Neural progenitor cell (in vitro differentiated cells): ENCODE measurements at regions not wholly inside any gene's neighbourhood (a gene's known extent, or its start where the extent isn't known, plus 50 kb on each side); places are given as distances from the start of the nearest gene placed in this dataset.
A peak's percentile ranks its signal among the peaks of the same experiment; 100 is the strongest.

Source experiments
- DNase-seq: peaks from one replicate; pipeline ENCODE4 v3.0.0-alpha.2; 2016; ENCODE audit warnings: low spot score
- H2AFZ ChIP-seq: fragments of 200-600 bp; sonication (generic); replicated peaks from 2 replicates; pipeline ENCODE4 v1.6.1; 2016; ENCODE audit warnings: antibody characterized with exemption
- H3F3A ChIP-seq: fragments of 200-600 bp; sonication (generic); 2 replicates; pipeline ENCODE4 v1.6.1; 2016; ENCODE audit warnings: antibody characterized with exemption, low read depth
- H3K27ac ChIP-seq: fragments of 200-600 bp; sonication (generic); 2 replicates; pipeline ENCODE4 v1.5.1; 2016; ENCODE audit warnings: mild to moderate bottlenecking
- H3K27me3 ChIP-seq: fragments of 200-600 bp; sonication (generic); 2 replicates; pipeline ENCODE4 v1.6.1; 2016; ENCODE audit warnings: mild to moderate bottlenecking, moderate library complexity
- H3K36me3 ChIP-seq: fragments of 200-600 bp; sonication (generic); 2 replicates; pipeline ENCODE4 v1.5.1; 2016
- H3K4me1 ChIP-seq: fragments of 200-600 bp; sonication (generic); 2 replicates; pipeline ENCODE4 v1.6.1; 2016; ENCODE audit warnings: mixed run types
- H3K4me2 ChIP-seq: fragments of 200-600 bp; sonication (generic); 2 replicates; pipeline ENCODE4 v1.6.1; 2016
- H3K4me3 ChIP-seq: fragments of 200-600 bp; sonication (generic); 2 replicates; pipeline ENCODE4 v1.5.1; 2016
- H3K79me2 ChIP-seq: fragments of 200-600 bp; sonication (generic); 2 replicates; pipeline ENCODE4 v1.6.1; 2016; ENCODE audit warnings: low read depth
- H3K9ac ChIP-seq: fragments of 200-600 bp; sonication (generic); 2 replicates; pipeline ENCODE4 v1.6.1; 2016
- H3K9me3 ChIP-seq: fragments of 200-600 bp; sonication (generic); 2 replicates; pipeline ENCODE4 v1.5.1; 2016; ENCODE audit warnings: low read depth
- H4K20me1 ChIP-seq: fragments of 200-600 bp; sonication (generic); 2 replicates; pipeline ENCODE4 v1.6.1; 2016; ENCODE audit warnings: low read depth
- H3K27ac Mint-ChIP-seq: 3 replicates; pipeline ENCODE4 v1.8.0; 2021; ENCODE audit warnings: mixed read lengths
- H3K27me3 Mint-ChIP-seq: 2 replicates; pipeline ENCODE4 v1.8.0; 2022; ENCODE audit warnings: low read depth, mild to moderate bottlenecking, inconsistent platforms, moderate library complexity, mixed read lengths; ENCODE audit not compliant: insufficient read depth
- H3K36me3 Mint-ChIP-seq: 3 replicates; pipeline ENCODE4 v1.8.0; 2021; ENCODE audit warnings: mixed read lengths
- H3K4me1 Mint-ChIP-seq: 3 replicates; pipeline ENCODE4 v1.8.0; 2021; ENCODE audit warnings: mixed read lengths
- H3K4me3 Mint-ChIP-seq: 3 replicates; pipeline ENCODE4 v1.8.0; 2021; ENCODE audit warnings: mild to moderate bottlenecking, moderate library complexity, mixed read lengths
- H3K9me3 Mint-ChIP-seq: 3 replicates; pipeline ENCODE4 v1.8.0; 2020; ENCODE audit warnings: mixed read lengths
- CTCF ChIP-seq: fragments of 200-600 bp; sonication (generic); IDR thresholded peaks from 2 replicates; pipeline ENCODE4 v1.5.1; 2017; ENCODE audit warnings: antibody characterized with exemption, mild to moderate bottlenecking
- EZH2 ChIP-seq: fragments of 200-600 bp; sonication (generic); IDR thresholded peaks from 2 replicates; pipeline ENCODE4 v1.6.1; 2017; ENCODE audit warnings: antibody characterized with exemption, mild to moderate bottlenecking, moderate library complexity
- EZH2phosphoT487 ChIP-seq: fragments of 200-600 bp; sonication (generic); IDR thresholded peaks from 2 replicates; pipeline ENCODE4 v1.6.1; 2017; ENCODE audit warnings: antibody characterized with exemption

- Mint-ChIP-seq H3K36me3 (no peaks in the 10 kb centered on the region), H3K27ac (no peak overlapping the region), H3K4me3 (no peak overlapping the region), H3K27me3 (peaks cover 5% of the 10 kb centered on the region), H3K9me3 (peaks cover 1% of the 10 kb centered on the region), H3K4me1 (no peaks in the 10 kb centered on the region)
- no peaks in the 10 kb centered on the region for H3F3A ChIP-seq
- TF ChIP-seq CTCF (no peak), EZH2phosphoT487 (no peak), EZH2 (no peak)
- no peak for DNase-seq
- H3K79me2 ChIP-seq: no peaks in the 10 kb centered on the region
- no peak overlapping the region for H3K4me3 ChIP-seq
- H3K27me3 ChIP-seq: no peaks in the 10 kb centered on the region
- H3K9ac ChIP-seq: no peak overlapping the region
- no peaks in the 10 kb centered on the region for H3K9me3 ChIP-seq
- H4K20me1 ChIP-seq: no peaks in the 10 kb centered on the region
- H2AFZ ChIP-seq: peak overlapping the region; percentile 27
- H3K36me3 ChIP-seq: no peaks in the 10 kb centered on the region
- no peaks in the 10 kb centered on the region for H3K4me1 ChIP-seq
- no peak overlapping the region for H3K27ac ChIP-seq
- H3K4me2 ChIP-seq: no peak overlapping the region
Measured at GRCh38 chr3:102225005-102225404, 209.8 kb upstream of the ZPLD1 start.

- Histone ChIP-seq H3K79me2 (no peaks in the 10 kb centered on the region), H3K36me3 (no peaks in the 10 kb centered on the region), H3F3A (no peaks in the 10 kb centered on the region), H3K27me3 (no peaks in the 10 kb centered on the region), H2AFZ (peak overlapping the region; percentile 27), H3K9ac (no peak overlapping the region), H3K4me2 (no peak overlapping the region), H3K4me3 (no peak overlapping the region), H3K9me3 (no peaks in the 10 kb centered on the region), H3K27ac (no peak overlapping the region), H4K20me1 (no peaks in the 10 kb centered on the region), H3K4me1 (no peaks in the 10 kb centered on the region)
- TF ChIP-seq EZH2 (no peak), EZH2phosphoT487 (no peak), CTCF (peak; percentile 68)
- H3K9me3 Mint-ChIP-seq: no peaks in the 10 kb centered on the region
- H3K27me3 Mint-ChIP-seq: peaks cover 5% of the 10 kb centered on the region
- H3K36me3 Mint-ChIP-seq: no peaks in the 10 kb centered on the region
- no peak overlapping the region for H3K27ac Mint-ChIP-seq
- DNase-seq: peak; percentile 60
- H3K4me3 Mint-ChIP-seq: no peak overlapping the region
- H3K4me1 Mint-ChIP-seq: no peaks in the 10 kb centered on the region
Measured at GRCh38 chr3:102225407-102226132, 209.2 kb upstream of the ZPLD1 start.

DNA sequence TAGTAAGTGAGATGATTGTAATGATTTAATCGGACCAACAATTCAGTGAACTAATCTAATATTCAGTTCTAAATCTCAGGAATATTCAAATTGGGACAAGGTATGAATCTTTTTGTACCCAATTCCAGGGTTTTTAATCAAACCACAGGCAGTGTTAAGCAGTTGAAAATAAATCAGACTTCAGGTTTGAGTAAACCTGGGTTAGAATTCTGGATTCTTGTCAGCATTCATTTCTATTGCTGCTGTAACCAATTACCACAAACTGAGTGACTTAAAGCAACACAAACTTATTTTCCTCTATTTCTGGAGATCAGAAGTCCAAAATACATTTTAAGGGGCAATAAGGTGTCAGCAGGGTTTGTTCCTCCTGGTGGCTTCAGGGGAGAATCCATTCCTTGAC is 208.4 kb upstream of the ZPLD1 start:
- Histone ChIP-seq H4K20me1 (no peaks in the 10 kb centered on the region), H3K9ac (no peak overlapping the region), H3F3A (no peaks in the 10 kb centered on the region), H3K36me3 (no peaks in the 10 kb centered on the region), H3K27me3 (no peaks in the 10 kb centered on the region), H3K4me2 (no peak overlapping the region), H3K79me2 (no peaks in the 10 kb centered on the region), H3K4me1 (no peaks in the 10 kb centered on the region), H3K4me3 (no peak overlapping the region), H3K9me3 (no peaks in the 10 kb centered on the region), H2AFZ (no peak overlapping the region), H3K27ac (no peak overlapping the region)
- no peaks in the 10 kb centered on the region for H3K36me3 Mint-ChIP-seq
- no peak for TF ChIP-seq CTCF
- TF ChIP-seq EZH2: no peak
- TF ChIP-seq EZH2phosphoT487: no peak
- no peak overlapping the region for H3K27ac Mint-ChIP-seq
- no peaks in the 10 kb centered on the region for H3K9me3 Mint-ChIP-seq
- H3K4me1 Mint-ChIP-seq: no peaks in the 10 kb centered on the region
- no peak for DNase-seq
- H3K4me3 Mint-ChIP-seq: no peak overlapping the region
- peaks cover 5% of the 10 kb centered on the region for H3K27me3 Mint-ChIP-seq
